Stimulated activated naive CD4-positive, alpha-beta T cell treated with Interleukin-2 at 50 U/mL for 16 hours (primary cell): ENCODE measurements at regions not wholly inside any gene's neighbourhood (a gene's known extent, or its start where the extent isn't known, plus 50 kb on each side); places are given as distances from the start of the nearest gene placed in this dataset.

ENCODE experiments used
- DNase-seq: peaks from one replicate; lab custom pipeline; 2025; lab: John Stamatoyannopoulos, UW

GRCh38 chr1:56313560-56313959 lies 265.8 kb downstream of the PLPP3 start:
- DNase-seq: no peak

DNA sequence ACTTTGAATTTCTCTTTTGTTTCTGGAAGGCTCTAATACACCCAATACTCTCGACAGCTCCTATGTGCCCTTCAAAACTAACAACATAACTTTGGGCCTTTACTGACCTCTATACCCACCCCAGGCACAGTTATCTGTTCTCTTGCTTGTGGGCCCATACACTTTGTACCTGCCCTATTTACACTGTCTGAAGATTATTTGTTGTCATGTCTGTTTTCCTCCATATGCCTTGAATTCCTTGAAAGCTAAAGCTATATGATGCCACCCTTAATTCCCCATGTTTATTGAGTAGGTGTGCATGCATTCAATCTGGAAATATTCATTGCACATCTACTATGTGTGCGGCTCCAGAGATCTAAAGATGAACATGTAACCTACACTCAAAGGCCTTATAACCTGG lies 267.6 kb downstream of the PLPP3 start:
- no peak for DNase-seq

DNA sequence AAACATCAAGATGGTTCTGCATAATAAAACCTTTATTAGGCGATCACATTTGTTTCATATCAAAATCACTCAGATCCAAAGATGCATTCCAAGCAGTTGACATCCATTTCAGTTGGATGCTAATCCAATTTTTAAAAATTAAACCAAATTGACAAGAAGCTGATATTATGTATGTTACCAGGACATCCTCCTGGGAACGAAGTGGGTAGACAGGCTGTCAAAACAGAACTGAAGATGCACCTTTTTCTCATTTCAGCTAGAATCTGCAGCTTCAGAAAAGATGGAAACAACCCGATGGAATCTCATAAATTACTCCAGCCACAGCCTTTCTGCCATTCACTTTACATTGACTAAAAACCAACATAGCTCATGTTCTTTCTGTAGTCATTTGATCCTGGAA lies 268.4 kb downstream of the PLPP3 start:
- DNase-seq: no peak

- DNase-seq: no peak
These were observed 270.3 kb downstream of the PLPP3 start for GRCh38 chr1:56309065-56309464.

GRCh38 chr1:56304975-56305374 lies 274.4 kb downstream of the PLPP3 start:
- DNase-seq: no peak

DNA sequence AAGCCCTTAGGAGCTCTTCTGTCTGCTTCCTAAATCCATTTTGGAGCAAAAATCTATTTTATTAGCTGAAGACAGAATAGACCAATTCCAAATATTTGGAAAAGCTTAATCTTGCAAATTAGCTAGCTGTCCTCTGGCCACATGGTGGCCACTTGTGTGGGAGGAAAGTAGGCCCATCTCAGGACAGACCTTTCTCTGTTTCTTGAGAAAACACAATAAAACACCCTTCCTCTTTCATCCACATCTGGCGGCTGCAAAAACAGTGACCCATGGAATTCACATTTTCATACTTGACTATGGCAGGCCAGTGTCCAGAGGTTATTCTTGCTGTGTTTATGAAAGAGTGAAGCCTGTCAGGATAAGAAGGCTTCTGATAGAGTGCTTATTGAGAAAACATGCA lies 275.6 kb downstream of the PLPP3 start:
- no peak for DNase-seq

DNA sequence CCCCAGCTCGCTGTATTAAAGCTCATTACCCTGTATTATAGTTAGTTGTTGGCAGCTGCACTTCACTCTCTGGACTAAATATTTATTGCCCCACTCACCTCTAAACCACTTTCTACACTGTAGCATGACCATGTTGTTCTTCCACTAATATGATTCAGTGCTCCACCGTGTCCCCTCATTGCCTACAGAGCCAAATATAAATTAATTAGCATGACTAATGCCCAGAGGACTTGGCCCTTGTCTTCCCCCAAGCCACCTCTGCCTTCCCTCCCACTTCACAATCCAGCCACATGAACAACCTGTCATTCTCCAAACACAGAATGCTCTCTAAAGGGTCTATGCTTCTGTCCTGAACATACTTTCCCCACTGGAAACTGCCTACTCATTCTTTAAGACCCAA lies 276.5 kb downstream of the PLPP3 start:
- no peak for DNase-seq

GRCh38 chr1:56301791-56302190 lies 277.6 kb downstream of the PLPP3 start:
- no peak for DNase-seq

DNA sequence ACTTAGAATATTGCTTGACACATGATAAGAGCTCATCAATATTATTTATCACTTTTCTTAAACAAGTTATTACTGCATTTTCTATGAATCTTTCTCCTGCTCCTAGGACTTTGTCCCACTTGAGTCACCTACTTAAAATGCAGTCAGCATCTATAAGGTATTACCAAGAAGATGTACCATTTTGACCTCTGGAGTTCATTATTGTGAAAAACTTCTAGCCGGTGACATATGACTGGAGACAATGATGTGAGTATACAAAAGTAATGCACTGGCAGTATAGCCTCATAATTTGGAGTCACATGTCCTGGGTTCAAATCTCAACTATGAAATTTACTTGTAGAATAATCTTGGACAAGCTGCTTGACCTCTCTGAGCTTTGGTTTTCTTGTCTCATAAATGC lies 278.5 kb downstream of the PLPP3 start:
- DNase-seq: no peak

GRCh38 chr1:56298866-56299265 lies 280.5 kb downstream of the PLPP3 start:
- DNase-seq: no peak

- no peak for DNase-seq
These were observed 281.5 kb downstream of the PLPP3 start for GRCh38 chr1:56297904-56298303.

DNA sequence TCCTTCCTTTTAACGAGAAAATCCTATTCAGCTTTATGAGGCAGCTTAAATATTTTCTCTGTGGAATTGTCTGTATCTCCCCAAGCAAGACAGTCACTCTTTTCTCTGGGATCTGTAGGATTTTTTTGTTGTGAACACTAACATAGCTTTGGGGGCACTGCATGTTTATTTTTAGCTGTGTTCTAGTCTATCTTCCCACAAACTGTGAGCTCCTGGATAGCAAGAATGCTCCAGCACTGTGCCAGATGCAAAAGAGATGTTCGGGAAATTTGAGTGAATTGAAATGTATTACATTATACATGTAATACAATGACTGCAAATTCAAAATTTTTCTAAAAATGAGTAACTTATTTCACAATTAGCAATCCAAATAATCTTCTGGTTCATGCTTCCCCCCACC lies 282.2 kb downstream of the PLPP3 start:
- DNase-seq: no peak

GRCh38 chr1:56295949-56296929 lies 283.1 kb downstream of the PLPP3 start:
- DNase-seq: no peak

DNA sequence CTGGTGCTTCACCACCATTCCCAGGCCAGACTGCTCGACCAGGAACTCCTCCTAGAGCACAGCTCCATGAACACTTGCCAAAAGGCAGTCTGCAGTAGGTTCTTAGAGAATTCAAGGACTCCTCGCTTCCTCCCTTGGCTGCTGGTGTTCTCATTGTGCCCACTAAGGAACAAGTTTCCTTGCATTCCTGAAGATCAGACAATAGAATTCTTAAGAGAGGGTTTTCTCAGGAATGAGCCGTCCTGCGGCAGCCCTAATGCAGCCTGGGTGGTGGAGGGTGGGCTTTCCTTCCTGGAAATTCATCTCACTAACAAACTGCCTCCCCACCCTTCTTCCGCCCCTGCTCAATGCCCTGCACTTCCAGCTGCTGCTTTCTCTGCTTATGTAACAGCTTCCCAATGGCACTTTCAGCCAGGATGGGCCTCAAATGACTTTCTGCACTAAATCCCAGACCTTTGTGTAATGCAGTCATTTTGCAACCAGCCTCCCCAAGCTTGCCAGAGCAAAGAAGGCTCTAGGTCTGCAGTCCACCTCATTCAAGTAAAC lies 287.9 kb downstream of the PLPP3 start:
- DNase-seq: no peak

GRCh38 chr1:56289260-56289659 lies 290.1 kb downstream of the PLPP3 start:
- DNase-seq: no peak

- DNase-seq: no peak
These were observed 291.6 kb downstream of the PLPP3 start for GRCh38 chr1:56287721-56288120.

DNA sequence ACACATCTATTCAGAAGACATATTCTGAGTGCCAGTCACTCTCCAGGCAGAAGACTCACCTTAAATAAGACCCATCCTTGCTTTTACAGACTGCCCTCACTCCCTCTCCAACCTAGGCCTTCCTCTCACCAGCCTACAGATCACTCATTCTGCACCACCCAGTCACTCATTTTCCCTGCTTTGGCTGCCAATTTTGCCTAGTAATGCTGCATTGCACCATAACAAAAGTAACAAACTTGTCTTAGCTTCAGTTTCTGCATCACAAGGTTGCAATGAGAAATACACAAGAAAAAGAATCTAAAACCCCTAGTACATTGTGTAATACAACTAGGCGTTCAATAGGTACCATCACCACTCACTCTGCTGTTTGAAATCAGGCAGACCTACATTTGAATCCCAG lies 292.4 kb downstream of the PLPP3 start:
- no peak for DNase-seq

DNA sequence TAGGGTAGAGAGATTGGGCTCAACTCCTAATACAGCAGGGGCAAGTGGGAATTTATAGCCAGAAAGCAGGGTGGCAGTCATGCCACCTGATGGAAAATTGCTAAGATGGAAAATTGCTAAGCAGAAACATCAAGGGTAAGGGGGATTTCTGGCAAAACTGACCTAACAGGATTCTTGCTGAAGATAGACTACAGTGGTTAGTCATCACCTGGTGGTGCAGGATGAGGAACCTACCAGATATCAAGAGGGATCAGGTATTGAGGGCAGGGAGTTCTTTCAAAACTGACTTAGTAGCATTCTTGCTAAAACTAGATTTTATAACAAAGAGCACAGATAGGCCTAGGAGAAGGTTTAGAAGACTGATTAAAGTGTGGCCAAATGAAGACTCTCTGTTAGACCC lies 292.9 kb downstream of the PLPP3 start:
- DNase-seq: no peak

GRCh38 chr1:56285554-56286402 lies 293.6 kb downstream of the PLPP3 start:
- DNase-seq: no peak

- no peak for DNase-seq
These were observed 294.4 kb downstream of the PLPP3 start for GRCh38 chr1:56284928-56285327.

DNA sequence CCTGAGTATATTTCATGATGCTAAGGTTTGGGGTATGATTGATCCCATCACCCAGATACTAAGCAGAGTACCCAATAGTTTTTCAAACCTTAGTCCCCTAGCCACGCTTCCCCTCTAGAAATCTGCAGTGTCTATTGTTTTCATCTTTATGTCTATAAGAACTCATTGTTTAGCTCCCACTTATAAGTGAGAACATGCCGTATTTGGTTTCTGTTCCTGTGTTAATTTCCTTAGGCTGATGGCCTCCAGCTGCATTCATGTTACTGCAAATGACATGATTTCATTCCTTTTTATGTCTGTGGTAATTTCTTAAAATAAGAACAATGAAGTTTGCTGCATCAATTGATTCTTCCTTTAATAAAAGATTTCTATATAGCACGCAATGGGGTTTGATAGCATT lies 301.3 kb downstream of the PLPP3 start:
- DNase-seq: no peak

DNA sequence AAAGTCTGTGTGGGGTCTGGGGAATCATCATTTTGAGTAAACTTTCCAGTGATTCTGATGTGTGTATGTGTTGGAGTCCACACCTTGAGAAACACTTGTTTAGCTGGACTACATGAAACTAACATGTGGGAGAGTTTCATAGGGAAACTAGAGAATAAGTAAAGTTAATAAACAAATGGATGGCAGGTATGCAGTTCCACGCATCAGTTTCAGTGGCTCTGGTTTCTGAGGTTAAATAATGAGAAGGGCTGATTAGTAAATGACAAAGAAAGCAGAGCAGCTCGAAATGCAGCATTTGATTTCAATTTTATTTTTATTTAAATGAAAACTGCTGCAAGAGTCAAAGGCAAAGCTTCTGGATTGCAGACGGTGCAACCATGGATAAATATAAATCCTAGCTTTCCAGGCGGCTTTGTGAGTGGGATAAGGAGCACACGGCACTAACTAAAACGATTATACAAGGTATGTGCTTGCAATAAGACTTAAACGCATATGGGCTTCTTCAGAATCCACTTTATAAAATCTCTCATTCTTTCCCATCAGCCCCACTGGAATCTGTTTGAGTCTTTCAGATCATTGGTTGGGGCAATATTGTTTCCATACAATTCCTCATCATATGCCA lies 310.7 kb downstream of the PLPP3 start:
- DNase-seq: no peak
